ENCODE measurements at regions not wholly inside any gene's neighbourhood (a gene's known extent, or its start where the extent isn't known, plus 50 kb on each side); places are given as distances from the start of the nearest gene placed in this dataset.
"Not testable (repeated sequence)": the region's sequence is repeated elsewhere in the genome, so short reads cannot be mapped to it uniquely, and the experiment has no call there.

GRCh38 chrX:40391662-40392061, 189.1 kb upstream of the ATP6AP2 start:
- TF ChIP-seq CTCF (conservative IDR thresholded peaks at IDR 0.05; ENCODE audit: low read length), result no peak
- H3K4me3 ChIP-seq (ENCODE audit: low read length), result no peak overlapping the region
- DNase-seq (ENCODE audit: low read depth), result no peak

- no peak overlapping the region for H3K4me3 ChIP-seq (ENCODE audit: low read length)
- DNase-seq (ENCODE audit: low read depth), result no peak
- no peak for TF ChIP-seq CTCF (conservative IDR thresholded peaks at IDR 0.05; ENCODE audit: low read length)
Observed at GRCh38 chrX:40389555-40389954, 191.2 kb upstream of the ATP6AP2 start.

GRCh38 chrX:40388441-40388840, 192.3 kb upstream of the ATP6AP2 start:
- TF ChIP-seq CTCF (conservative IDR thresholded peaks at IDR 0.05; ENCODE audit: low read length), result no peak
- no peak overlapping the region for H3K4me3 ChIP-seq (ENCODE audit: low read length)
- DNase-seq (ENCODE audit: low read depth), result no peak

GRCh38 chrX:40387869-40388268, 192.9 kb upstream of the ATP6AP2 start:
- DNase-seq (ENCODE audit: low read depth); H3K4me3 ChIP-seq (ENCODE audit: low read length): not testable (repeated sequence)

GRCh38 chrX:40387311-40387710, 193.5 kb upstream of the ATP6AP2 start:
- not testable (repeated sequence) for DNase-seq (ENCODE audit: low read depth); H3K4me3 ChIP-seq (ENCODE audit: low read length)

- no peak for DNase-seq (ENCODE audit: low read depth)
- H3K4me3 ChIP-seq (ENCODE audit: low read length), result no peak overlapping the region
- no peak for TF ChIP-seq CTCF (conservative IDR thresholded peaks at IDR 0.05; ENCODE audit: low read length)
Observed at GRCh38 chrX:40385682-40386081, 195.1 kb upstream of the ATP6AP2 start.

- no peak for DNase-seq (ENCODE audit: low read depth)
- no peak overlapping the region for H3K4me3 ChIP-seq (ENCODE audit: low read length)
- TF ChIP-seq CTCF (conservative IDR thresholded peaks at IDR 0.05; ENCODE audit: low read length), result no peak
Observed at GRCh38 chrX:40385256-40385655, 195.5 kb upstream of the ATP6AP2 start.

GRCh38 chrX:40383969-40384368, 196.8 kb upstream of the ATP6AP2 start:
- H3K4me3 ChIP-seq (ENCODE audit: low read length), result no peak overlapping the region
- no peak for TF ChIP-seq CTCF (conservative IDR thresholded peaks at IDR 0.05; ENCODE audit: low read length)
- DNase-seq (ENCODE audit: low read depth), result no peak

All from AG10803 (cell line).